GM19438 (cell line): ENCODE measurements at regions not wholly inside any gene's neighbourhood (a gene's known extent, or its start where the extent isn't known, plus 50 kb on each side); places are given as distances from the start of the nearest gene placed in this dataset.

Experiments used
- ATAC-seq: cut with Tn5 transposase; IDR thresholded peaks from one replicate; pipeline ENCODE4 v1.9.1; 2021; ENCODE audit warnings: low read depth; ENCODE audit not compliant: unreplicated experiment

DNA sequence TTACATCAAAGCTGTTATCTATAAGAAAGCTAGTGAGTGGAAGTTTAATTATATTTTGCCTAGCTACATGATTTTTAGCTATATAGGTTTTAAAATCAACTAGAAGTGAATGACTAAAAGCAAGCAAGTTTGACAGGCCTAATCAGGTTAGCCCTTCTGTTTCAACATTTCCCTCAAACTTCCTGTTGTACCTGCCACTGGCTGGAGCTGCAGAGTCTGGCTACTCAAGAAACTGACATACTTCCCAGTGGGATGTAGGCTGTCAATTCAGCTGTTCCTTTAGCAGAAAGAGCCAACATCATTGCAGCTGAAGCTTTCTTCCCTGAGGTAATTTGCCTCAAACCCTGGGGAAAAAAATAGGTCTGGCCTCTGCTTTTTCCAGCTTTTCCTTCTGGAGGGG lies 87.1 kb upstream of the TNR start:
- no peak for ATAC-seq

DNA sequence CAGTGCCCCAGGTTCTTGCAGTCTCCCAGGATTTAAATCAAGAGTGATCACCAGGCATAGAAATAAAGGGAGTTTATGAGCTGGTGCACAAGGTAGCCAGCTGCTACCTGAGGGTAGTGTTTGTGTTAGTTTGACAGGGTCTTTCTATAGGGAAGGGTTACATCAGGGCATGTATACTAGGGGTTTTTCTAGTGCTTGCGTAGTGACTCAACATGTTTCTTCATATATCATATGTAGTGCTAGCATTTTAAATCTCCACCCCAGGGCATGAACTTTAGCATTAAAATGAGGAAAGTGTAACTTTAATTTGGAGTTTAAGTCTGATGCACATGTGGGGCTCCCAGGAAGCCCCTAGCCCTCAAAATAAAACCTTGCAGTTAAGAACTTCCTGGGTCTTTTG lies 86.5 kb upstream of the TNR start:
- no peak for ATAC-seq

DNA sequence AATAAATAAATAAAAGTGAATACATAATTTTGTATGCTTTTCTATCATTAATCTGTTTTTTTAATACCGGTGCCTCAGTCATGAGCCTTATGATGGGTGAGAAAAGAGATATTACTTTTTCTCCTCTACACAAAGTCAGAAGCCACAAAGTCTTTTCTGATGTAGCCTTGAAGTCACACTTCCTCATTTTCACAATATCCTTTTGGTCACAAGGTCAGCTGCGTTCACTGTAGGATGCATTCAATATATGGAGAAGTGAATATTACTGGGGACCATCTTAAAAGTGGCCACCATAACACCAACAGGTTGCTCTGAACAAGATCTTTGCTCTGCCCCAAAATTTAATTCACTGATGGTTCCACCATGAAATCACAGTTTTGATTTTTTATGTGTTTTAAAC lies 83.3 kb upstream of the TNR start:
- ATAC-seq = no peak

DNA sequence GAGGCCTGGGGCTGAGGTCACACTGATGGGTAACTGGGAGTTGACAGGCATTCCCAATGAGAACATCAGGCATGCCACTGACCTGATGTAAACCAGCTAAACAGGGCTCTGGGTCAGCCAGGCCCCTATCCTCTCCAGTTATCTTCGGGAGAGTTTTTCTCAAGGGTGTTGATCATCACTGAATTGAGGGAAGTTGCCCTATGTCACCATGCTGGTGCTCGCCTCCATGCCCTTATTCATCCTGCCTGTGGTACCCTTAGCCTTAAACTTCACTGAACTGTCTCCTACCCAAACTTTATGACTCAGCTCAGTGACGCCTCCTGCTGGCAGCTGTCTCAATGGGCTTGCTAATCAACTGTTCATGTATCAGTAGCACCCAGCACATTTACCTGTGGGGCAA lies 80.7 kb upstream of the TNR start:
- ATAC-seq = no peak

DNA sequence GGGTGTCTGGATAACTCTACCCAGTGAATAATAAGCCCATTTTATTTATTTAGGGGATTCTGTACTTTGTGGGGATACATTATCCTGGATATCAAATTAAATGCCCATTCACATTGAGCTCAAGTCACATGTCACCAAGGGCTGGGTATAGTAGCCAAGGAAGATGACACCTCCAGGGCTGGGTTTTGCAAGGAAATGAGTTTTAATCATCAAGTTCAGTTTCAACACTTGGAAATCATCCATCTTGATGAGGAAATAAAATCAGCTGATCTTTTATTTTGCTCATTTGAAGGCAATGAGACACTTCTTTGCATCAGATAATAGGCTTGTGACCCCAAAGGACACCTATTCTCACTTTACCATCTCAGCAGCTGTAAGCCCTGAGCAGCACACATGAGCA lies 80.0 kb upstream of the TNR start:
- no peak for ATAC-seq

DNA sequence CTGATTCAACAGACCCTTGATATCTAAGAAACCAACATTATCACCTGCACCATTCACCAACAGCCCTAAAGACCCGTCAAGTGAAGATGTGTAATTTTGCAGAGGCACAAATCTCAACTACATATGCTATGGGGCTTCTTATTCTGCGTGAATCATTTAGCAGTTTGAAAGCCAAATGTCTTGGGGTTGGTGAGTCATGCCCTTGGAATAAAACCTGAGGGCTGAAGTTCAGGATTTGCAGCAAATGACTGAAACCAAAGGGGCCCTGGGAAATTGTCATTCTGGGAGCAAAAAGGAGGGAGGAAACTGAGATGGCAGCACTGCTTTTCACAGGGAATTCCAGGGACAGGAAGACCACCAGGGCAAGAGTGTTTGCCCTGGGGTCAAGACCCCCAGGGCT lies 79.2 kb upstream of the TNR start:
- no peak for ATAC-seq

DNA sequence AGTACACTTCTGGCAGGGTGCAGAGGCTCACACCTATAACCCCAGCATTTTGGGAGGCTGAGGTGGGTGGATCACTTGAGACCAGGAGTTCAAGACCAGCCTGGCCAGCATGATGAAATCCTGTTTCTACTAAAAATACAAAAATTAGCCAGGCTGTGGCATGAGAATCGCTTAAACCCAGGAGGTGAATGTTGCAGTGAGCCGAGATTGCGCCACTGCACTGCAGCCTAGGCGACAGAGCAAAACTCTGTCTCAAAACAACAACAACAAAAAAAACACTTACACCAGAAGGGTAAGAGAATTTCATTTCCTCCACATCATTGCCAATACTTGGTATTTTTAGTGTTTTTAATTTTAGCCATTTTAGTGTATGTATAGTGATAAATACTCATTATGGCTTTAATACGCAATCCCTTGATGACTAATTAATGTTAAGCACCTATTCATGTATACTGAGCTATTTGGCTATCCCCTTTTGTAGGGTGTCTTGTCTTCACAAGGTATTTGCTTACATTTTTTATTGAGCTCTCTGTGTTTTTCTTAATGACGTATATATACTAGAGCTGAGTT lies 77.1 kb upstream of the TNR start:
- no peak for ATAC-seq

DNA sequence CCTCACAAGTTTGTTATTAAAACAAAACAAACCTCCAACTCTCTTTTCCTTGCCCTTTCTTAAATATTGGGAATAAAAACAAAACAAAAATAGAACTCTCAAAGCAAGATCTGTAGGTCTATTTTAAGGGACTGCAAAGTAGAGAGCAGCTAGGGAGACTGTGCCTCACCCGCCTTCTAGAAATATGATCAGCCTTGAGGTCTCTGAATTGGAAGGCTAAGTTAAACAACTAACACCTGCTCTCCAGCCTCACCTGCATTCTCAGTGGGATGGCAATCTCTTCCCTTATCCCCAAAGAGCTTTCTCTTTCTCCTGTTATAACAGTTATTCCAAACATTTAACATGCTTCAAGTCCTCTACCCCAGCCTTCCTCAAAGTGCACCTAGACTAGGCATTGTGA lies 75.5 kb upstream of the TNR start:
- no peak for ATAC-seq

DNA sequence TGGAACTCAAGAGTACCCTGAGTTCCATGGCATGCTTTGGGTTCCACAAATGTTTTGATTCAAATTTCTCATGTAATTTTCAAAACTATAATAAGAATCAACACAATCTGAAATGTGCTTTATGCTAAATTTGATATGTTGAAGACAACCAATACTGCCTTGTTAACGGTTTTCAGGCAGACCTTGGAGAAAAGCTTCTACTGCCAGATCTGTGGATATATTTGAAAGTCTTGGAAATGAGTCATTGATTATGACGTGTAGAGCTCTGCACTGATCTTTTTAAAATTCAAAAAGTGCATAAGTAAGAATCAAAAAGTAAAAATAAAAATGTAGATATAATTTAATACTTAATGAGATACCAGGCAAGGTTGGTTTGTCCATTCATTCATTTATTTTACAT lies 74.0 kb upstream of the TNR start:
- no peak for ATAC-seq

DNA sequence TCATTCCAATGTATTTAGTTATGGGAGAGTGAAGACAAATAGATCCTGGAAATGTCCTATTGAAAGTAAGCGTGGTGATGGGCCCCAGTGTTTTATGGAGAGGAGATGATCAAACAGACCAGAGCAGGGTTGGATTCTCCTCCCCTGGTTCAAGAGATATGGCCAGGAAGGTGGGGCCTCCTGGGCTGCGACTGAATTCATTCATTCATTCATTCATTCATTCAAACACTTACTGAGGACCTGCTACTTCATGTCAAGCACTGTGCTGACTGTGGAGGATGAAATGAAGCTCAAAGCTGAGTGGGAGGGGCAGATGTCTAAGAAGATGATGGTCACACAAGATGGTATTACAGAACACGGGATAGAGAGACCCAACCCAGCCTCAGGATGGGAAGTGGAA lies 71.5 kb upstream of the TNR start:
- ATAC-seq = no peak

DNA sequence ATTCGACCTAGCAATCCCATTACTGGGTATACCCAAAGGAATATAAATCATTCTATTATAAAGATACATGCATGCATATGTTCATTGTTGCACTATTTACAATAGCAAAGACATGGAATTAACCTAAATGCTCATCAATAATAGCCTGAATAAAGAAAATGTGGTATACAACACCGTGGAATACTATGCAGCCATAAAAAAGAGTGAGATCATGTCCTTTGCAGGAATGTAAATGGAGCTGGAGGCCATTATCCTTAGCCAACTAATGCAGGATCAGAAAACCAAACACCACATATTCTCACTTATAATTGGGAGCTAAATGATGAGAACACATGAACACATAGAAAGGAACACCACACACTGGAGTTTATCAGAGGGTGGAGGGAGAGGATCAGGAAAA lies 69.5 kb upstream of the TNR start:
- no peak for ATAC-seq

DNA sequence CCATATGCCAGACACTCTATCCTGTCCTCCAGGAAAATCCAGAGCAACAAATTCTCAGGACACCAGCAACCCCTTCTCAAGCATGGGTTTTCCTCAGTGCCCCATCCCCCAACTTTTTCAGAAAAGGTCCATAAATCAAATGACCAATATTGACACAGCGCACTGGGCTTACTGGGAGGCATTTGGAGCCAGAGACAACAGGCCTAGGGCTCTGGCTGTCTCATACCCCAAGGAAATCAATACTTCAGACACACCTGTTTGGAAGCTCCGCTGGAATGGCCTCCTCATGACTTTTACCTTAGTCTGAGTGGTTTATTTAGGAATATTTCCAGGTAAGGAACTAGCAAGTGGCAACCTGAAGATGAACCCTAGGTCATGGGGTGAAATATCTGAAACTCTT lies 66.9 kb upstream of the TNR start:
- ATAC-seq = no peak

DNA sequence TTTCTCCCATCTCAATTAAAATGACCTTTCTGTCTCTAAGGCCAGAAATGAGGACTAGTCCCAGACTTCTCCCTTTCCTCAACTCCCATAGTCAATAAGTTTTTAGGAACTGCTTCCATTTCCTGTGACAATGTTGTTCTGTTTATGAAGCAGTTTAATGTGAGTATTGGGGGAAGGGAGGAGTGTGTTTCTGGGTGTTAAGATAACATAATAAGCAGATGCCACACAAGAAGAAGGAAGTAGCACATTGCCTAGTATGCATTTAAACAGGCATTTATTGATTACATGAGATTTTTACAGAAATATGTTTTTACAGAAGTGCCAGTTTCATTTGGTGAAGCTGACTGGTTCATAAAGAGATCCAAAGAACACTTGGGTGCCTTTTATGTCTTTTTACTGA lies 65.6 kb upstream of the TNR start:
- no peak for ATAC-seq

DNA sequence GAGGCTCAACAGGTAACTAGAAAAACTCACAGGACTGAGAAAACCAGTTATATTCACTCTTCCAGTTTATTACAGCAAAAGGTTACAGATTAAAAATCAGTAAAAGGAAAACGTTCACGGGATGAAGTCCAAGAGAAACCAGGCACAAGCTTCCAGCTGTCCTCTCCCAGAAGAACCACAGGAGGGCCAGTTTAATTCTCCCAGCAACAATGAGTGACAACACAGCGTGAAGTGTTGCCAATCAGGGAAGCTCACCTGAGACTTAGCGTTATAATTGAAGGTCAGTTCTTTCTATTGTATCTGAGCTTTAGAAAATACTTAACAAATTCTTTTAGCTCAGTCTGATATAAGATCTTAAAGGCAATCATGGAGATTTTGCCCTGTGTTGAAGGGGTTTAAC lies 65.2 kb upstream of the TNR start:
- ATAC-seq = no peak

DNA sequence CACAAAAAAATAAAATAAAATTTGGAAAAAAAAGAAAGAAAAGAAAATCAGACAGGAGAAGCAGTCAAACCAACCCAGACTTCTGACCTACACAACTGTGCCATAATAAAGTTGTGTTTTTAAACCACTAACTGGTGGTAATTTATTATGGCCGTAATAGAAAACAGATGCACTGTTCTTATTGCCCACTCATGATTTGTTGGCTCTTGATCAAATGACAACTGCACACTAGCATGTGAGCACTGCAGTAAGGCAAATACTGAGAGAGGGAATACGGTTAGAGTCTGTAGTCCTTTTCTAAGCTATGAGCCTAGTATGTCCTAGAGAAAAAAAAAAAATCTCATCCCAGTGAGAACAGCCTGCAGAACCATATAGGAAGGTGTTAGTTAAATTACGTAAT lies 61.2 kb upstream of the TNR start:
- no peak for ATAC-seq

DNA sequence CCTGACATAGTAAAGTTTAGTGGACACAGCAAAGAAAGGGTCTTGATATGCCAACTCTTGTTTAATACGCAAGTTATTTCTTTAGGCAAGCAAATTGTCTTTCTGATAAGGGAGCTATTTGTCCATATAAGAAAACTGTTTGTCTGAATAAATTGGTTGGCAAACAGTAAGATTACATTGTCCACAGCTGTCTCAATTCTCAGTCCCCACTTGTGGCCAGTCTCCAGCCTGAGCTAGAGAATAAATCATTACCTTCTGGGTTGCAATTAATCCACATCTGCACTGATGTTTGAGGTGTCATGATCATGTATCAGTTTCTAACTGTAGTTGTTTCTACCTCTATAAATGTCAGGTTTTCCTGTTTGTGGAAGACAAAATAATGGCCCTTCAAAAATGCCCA lies 60.0 kb upstream of the TNR start:
- ATAC-seq = no peak

DNA sequence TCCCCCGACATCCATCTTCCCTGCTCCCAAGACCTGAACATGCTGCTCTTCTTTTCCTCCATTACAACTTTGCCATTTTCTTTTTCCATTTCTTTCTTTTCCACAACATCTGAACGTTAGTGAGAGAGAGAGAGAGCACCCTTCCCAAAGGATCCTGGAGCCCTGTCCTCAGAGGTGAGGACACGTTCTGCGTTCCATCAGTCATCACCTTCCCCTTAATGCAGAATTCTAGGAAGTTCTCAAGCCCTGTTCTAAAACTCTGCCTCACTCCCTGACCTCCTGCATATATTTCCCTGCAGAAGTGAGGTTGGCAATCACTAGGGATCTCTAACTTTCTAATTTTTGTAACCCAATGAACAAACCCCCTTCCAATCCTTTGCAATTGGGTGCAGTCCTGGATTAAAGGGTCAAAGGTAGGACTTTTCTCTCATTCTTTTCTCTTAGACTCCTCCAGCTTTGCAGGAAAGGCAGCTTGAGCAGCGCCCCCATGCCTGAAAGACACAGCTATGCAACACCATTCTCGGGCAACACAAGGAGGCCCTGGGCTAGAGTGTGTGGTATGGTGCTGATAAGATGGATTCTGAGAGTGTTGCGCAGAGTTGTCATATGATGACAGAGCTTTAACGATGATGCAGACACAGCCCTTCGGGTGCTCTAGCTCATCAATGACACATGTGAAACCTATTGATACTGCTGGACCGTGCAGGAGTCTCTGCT lies 59.2 kb upstream of the TNR start:
- no peak for ATAC-seq

DNA sequence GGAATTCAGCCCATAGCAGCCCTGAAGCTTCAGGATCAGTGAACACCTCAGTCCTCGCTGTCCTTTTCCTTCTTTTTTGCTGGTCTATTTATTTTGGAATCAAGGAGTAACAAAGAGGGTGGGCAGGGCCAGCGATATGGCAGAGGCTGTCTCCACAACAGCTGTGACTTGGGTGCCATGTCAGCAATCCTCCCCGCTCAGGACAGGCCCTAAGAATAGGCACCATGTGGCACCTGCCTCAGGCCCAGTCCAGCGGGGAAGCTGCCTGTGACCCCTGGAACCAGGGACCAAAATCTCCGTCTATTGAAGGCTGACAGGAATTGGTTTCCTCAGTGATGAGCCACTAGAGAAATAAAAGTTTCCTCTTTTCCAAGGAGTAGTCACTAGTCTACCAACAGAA lies 58.6 kb upstream of the TNR start:
- no peak for ATAC-seq

DNA sequence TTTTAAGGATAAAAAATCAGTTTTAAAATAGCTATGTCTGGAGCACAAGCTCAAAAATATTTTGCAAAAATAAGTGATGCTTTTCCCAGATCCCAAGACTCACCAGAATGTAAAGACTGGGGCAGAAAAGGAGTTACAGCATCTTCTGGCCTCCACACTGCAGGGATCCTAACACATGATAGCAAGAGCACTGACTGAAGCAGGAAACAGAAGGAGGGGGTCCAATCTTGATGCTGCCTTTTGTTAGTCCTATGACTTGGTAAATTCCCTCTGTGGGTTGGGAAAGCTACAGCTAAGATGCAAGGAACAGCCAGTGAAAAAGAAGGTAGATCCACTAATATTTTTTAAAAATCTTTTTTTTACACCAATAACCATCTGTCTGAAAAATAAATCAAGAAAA lies 54.2 kb upstream of the TNR start:
- no peak for ATAC-seq

DNA sequence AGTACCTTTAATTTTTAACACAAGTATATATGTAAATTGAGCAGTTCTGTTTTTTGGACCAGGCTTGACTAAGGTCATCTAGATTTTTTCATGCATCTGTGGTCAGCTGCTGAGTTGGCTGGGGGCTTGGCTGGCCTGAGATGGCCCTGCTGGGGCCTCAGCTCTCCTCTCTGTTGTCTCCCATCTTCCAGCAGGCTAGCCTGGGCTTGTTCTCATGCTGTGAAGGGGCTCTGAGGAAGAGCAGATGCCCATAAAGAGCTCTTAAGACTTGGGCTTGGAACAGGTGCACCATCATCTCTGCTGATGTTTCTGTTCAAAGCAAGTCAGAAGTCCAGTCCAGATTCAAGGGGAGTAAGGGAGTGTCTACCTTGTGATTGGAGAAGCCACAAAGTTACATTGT lies 51.2 kb upstream of the TNR start:
- no peak for ATAC-seq

DNA sequence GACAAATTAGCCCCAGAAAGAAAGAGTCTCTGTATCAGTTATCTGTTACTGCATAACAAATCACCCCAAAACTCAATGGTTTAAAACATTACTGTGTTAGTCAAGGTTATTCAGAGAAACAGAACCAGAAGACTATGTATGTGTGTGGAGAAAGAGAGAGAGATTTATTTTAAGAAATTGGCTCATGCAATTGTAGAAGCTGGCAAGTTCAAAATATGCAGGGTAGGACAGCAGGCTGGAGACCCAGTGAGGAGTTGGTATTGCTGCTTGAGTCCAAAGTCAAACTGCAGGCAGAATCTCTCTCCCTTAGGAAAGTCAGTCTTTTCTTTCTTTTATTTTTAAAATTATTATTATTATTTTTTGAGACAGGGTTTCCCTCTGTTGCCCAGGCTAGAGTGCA lies 50.2 kb upstream of the TNR start:
- no peak for ATAC-seq
